Stimulated activated CD4-positive, alpha-beta T cell treated with anti-CD3 and anti-CD28 coated beads, Interleukin-4, amount 100 ng/mL, for 48 hours (primary cell): ENCODE measurements at regions not wholly inside any gene's neighbourhood (a gene's known extent, or its start where the extent isn't known, plus 50 kb on each side); places are given as distances from the start of the nearest gene placed in this dataset.
"Not testable (repeated sequence)": the region's sequence is repeated elsewhere in the genome, so short reads cannot be mapped to it uniquely, and the experiment has no call there.

Experiments used
- DNase-seq, 2 donors: peaks; one replicate each; pipeline ENCODE4 v3.0.0-alpha.2; 2020; ENCODE audit warnings: low read depth in 2 of 2

- DNase-seq: no peak
These were observed 115.2 kb upstream of the OTUD4 start for GRCh38 chr4:145295547-145295946.

- DNase-seq: no peak
These were observed 114.7 kb upstream of the OTUD4 start for GRCh38 chr4:145295122-145295521.

DNA sequence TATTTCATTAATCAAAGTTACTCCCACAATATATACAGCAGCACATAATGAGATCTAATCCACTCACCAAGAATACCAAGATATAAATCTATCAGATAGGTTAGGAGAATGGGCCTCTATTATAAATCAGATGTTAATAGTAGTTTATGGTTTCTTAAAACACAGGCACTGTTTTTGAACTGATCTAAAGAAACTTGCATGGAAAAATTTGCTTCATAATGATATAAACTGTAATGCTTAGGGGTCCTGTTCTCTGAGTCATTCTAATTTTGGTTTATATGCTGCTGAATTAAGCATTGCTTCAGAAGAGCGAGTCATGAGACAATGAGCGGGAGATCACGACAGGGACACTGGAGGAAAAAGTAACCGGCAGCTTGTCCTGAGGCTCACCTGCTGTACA is 113.3 kb upstream of the OTUD4 start:
- no peak for DNase-seq

DNA sequence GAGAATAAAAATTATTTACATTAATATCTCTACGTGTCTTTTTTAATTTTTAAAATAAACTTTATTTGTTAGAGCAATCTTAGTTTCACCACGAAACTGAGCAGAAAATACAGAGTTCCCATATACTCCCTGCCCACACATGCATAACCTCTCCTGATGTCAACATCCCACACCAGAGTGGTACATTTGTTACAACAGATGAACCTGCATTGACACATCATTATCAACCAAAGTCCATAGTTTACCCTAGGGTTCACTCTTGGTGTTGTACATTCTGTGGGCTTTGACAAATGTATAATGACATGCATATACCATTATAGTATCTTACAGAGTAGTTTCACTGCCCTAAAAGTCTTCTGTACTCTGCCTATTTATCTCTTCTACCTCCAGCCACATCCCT is 110.6 kb upstream of the OTUD4 start:
- DNase-seq: no peak

- no peak for DNase-seq
These were observed 109.2 kb upstream of the OTUD4 start for GRCh38 chr4:145289403-145290076.

GRCh38 chr4:145287351-145287750 is 107.0 kb upstream of the OTUD4 start:
- no peak for DNase-seq

DNA sequence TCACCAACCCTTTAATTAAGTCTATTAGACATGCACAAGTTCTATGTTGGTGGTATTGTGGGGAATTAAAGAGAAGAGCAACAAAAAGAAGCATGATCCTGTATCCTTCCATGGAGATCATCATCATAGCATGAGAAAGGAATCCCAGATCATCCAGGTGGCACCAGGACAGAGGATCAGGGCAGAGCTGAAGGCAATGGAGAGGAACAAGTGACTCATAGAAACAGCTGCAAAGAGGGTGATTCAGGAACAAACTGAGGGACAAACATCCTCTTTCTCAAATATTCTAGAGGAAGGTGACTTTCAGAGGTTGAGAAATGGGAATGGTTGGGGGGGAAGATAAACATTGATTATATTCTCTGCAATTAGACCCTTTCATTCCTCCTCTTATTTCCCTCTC is 105.5 kb upstream of the OTUD4 start:
- no peak for DNase-seq

GRCh38 chr4:145283909-145284308 is 103.5 kb upstream of the OTUD4 start:
- no peak for DNase-seq

DNA sequence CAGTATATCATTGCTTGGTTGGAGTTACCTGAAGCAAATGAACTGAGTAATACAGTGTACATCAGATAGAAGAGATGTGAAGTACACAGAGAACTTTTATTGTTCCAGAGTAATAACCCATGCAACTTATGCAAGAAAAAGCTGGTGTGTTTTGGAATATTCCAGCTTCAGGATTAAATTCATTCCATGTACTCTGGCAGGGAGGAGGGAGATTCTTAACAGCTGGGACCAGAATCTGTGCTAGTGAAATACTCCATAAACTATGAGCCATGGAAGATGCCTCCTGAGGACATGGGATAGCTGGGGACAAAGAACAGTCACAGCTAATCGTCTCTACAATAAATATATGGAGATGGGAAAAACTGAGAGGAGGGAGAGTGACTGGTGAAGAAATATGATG is 101.6 kb upstream of the OTUD4 start:
- no peak for DNase-seq

GRCh38 chr4:145281224-145281623 is 100.8 kb upstream of the OTUD4 start:
- DNase-seq: no peak

DNA sequence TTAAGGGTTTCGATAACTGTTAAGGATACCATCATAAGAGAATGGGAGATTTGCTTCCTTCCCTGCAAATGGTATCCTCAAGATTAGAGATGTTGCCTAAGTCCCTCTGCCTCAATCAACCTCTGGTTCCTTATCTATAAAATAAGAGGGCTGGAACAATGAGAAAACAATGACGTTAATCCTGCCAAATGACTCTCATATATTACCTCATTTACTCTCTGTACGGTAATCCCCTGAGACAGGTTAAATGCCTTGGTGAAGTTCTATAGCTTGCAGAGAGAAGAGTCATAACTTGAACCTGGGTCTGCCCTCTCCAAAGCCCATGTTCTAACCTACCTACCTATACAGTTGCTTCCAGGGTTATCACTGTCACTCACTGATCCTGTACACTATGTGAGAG is 100.2 kb upstream of the OTUD4 start:
- DNase-seq: no peak

- DNase-seq: no peak
These were observed 99.0 kb upstream of the OTUD4 start for GRCh38 chr4:145279122-145279960.

GRCh38 chr4:145278341-145279121 is 98.1 kb upstream of the OTUD4 start:
- no peak for DNase-seq

GRCh38 chr4:145277011-145277410 is 96.6 kb upstream of the OTUD4 start:
- no peak for DNase-seq

DNA sequence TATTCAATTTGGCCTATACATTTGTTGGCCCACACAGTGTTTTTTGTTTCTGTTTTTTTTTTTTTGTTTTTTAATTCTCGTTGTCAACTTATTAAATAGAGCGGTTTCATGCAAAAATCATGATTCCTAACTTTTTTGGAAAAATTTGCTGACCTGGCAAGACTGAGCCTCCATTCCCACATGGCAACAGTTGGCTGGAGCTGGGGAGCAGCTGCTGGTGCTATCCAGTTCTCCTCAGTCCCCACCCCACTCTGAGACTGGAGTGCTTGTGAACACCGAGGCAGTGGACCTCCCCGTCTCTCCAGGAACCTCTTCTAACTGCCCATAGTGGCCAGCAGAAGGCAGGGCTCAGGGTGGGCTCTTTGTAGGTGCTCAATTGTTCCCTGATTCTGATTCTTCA is 95.7 kb upstream of the OTUD4 start:
- DNase-seq: no peak

- DNase-seq: no peak
These were observed 90.8 kb upstream of the OTUD4 start for GRCh38 chr4:145271194-145271593.

DNA sequence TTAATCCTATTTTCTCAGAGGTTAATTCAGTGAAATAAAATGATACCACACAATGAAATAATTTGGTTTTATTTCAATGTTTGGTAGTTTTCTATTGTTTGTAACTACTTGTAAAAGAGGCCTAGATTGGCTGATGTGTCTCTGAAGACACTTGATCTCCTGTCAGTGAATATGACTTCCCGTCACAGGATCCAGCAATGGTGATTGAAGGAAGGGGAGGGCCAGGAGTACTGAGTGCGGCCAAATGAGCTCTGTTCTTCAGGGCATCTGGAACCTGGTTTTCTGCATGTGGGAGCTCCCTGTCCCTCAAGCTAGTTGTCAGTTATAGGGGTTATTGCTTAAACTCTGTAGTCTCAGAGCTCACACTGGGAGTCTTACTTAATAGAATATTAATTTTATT is 86.5 kb upstream of the OTUD4 start:
- DNase-seq: no peak

GRCh38 chr4:145260091-145260490 is 79.7 kb upstream of the OTUD4 start:
- DNase-seq: no peak

DNA sequence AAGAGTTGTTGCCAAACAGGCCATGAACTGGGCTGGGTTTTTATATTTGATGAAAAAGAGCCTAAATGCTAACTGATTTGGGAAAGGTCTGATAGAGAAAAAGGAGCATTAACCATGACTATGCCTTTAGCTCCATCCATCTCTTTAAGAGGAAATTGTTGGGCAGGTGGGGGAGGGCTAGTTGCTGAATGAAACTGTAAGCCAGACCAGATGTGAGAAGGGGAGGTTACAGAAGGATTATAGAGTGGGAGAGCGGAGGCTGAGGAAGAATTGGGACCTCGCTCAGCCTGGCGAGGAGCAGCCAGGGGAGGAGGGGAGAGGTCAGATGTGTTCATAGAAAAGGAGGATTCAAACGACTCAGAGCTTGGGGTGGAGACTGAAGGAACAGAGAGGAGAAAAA is 74.9 kb upstream of the OTUD4 start:
- not testable (repeated sequence) for DNase-seq

DNA sequence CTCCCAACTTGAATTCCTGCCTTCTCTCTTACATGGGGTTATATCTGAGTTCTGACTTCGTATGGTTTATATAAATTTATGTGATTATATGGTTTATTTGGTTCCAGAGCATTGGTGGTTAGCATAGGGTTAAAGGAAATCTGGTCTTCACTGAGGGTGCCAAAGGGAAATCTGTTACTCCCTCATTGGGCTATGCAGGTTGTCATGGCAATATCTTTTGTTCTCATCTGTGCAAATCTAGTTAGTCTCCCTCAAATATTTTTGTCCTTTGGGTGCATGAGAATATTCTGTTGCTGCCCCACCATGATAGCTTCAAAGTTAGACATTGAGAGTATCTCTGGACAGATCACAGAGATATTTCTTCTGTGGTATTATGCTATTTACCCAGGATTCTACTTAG is 71.8 kb upstream of the OTUD4 start:
- DNase-seq: no peak

GRCh38 chr4:145251391-145251790 is 71.0 kb upstream of the OTUD4 start:
- DNase-seq: no peak

DNA sequence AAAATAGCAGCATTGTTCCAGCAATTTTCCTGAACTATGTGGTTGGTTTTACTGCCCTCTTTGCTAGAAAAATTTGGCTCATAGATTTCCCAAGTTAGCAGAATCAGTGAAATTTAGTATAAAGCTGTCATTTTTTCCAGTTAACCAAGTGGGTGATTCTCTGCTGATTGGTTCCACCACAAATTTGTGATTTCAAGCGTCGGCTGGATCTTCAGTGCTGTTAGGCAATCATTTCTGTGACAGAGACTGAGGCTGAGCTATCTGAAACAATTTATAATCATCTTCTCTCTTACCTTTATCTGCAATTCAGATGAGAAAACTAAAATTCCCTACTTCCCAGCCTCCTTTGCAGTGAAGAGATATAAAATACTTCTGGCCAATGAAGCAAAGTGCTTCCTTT is 68.6 kb upstream of the OTUD4 start:
- no peak for DNase-seq

- DNase-seq: no peak
These were observed 68.1 kb upstream of the OTUD4 start for GRCh38 chr4:145248502-145248901.
